ENCODE measurements at regions not wholly inside any gene's neighbourhood (a gene's known extent, or its start where the extent isn't known, plus 50 kb on each side); places are given as distances from the start of the nearest gene placed in this dataset.

DNA sequence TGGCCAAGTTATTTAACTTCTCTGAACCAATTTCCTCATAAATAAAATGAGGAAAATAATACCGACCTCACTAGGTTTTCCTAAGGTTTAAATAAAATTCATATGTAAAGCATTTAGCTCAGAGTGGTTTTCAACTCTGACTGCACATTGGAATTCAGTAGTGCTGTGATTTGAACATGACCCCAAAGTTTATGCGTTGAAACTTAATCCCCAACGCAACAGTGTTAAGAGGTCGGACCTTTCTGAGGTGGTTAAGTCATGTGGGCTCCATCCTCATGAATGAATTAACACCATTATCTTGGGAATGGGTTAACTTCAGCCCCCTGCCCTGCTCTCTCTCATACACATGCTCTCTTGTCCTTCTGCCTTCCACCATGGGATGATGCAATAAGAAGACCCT lies 322.2 kb downstream of the AASDHPPT start:
- DNase-seq (ENCODE audit: low spot score): no peak

DNA sequence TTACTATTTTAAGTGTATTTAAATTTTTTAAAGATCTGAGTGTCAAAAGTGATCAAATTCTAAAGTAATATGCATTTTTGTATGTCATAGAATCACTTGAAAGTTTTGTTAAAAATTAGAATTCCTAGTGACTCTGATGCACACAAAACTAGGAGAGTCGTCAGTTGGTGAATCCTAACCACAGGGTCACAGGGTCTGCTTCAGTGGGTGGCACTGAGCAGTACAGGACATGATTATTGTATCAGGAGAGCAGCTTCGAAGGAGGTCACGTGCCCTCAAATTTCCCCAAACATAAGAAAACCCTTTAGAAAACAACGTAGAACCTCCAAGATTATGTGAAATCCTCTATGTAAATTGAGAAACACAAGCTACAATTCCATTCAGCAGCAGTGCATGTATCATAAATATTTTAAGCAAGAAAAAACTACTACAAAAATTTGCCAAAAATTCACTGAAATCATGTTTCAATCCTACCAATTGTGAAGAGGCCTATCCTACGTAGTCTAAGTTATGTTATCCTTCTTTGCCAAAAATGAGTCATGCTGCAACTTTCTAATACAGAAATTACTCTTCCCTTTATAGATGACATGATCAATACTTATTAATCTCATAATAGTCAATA lies 323.6 kb downstream of the AASDHPPT start:
- DNase-seq (ENCODE audit: low spot score): no peak

DNA sequence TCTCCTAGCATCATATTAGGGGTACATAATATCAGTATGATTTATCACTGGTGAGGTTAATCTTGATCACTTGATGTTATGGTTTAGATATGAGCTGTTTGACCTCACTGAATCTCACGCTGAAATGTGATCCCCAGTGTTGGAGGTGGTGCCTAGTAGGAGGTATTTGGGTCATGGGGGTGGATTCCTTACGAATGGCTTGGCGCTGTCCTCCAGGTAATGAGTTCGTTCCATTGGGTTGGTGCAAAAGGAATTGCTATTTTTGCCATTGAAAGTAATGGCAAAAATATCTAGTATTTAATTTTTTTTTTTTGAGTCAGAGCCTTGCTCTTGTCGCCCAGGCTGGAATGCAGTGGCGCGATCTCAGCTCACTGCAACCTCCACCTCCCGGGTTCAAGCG lies 326.3 kb downstream of the AASDHPPT start:
- DNase-seq (ENCODE audit: low spot score): no peak

DNA sequence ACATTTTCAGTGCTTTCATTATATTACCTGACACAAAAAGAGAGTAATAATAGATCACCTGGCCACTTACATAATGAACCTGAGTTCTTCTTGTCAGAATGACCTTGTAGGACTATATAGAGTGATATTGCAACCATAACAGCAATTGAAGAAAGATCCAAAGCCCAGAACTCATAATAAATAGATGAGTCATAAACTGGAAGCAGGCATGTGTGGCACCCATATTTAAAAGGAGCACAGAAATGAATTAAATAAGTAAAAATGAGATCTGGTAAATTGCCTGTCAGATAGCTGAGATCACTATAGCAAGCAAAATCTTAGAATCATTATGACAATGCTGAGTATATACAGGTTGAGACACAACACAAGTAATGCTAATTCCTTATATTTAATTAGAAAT lies 331.8 kb downstream of the AASDHPPT start:
- no peak for DNase-seq (ENCODE audit: low spot score)

DNA sequence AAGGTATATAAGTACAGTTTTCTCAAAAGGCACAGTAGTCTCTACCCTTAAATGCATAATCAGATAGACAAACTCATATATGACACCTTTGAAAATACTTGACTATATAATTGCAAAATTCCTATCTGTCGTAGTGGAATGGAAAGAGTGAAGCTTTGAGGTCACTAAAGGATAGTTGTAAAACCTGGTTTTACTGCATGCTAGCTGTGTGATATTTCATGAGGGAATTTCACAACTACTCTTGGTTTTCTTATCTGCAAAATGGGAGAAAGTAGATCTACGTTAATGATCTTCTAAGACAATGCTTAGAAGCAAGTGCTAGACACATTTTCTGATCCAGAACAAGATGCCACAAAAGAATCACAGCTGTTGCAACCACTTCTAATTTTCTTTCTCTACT lies 332.2 kb downstream of the AASDHPPT start:
- no peak for DNase-seq (ENCODE audit: low spot score)

DNA sequence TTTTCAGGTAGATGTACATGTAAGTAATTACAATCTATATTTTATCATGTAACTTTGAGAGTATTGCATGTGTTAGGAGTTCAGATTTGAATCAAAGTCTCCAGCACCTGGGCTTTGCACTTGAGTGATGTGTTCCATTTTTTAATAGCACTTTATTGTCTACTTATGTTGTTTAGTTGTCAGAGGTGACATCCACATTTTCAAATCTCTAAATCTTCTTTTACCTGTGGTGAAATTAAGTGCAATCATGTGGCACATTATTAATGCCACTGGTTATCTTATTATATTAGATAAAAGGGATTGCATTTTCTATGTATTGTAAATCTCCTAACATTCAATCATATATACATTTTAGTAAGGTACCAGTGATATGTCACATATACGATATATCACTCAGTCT lies 333.4 kb downstream of the AASDHPPT start:
- no peak for DNase-seq (ENCODE audit: low spot score)

DNA sequence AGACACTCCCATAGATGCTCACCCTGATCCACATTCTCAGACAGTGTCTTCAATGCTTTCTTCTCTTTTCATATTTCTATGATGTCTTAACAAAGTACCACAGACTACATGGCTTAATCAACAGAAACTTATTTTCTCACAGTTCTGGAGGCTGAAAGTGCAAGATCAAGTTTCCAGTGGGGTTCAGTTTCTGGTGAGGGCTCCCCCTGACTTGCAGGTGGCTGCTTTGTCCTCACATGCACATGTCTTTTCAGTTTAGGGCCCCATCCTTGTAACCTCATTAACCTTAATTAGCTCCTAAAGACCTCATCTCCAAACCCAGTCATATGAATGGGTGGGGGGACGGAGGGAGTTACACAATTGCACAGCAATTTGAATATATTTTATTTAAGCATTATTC lies 335.8 kb downstream of the AASDHPPT start:
- DNase-seq (ENCODE audit: low spot score): no peak

DNA sequence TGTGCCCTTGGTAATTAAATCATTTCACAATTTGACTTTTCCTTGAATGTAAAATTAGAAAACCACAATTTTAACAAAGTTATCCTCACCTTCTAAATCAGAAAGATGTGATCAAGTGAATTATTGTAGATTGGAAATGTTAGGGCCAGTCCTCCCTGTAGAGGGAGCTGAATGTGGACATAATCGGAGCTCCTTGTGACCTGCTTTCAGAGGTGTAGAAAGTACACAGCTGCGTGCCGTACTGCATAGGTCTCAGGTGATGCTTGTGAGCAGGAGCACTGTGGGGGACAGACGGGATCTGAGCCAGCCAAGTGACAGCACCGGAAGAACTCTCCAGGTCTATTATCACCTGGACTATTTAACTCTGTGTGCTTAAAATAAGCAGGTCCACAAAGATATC lies 338.0 kb downstream of the AASDHPPT start:
- DNase-seq (ENCODE audit: low spot score): no peak

DNA sequence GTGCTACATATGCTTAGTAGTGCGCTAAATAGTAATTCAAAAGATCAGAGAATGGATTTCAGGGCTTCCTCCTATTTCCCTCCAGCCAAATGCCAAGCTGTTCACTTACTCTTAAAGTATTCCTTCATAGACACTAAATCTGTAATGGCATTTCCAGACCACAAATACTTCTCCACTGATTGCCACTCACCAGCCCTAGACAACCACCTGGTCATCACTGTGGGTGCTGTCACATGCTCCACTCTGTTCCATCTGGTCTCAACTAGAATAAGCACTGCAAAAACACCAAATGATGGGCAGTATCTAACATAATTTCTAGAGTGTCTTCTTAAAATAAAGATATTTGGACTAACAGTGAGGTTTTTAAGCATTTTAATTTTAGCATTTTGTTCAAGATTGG lies 341.3 kb downstream of the AASDHPPT start:
- DNase-seq (ENCODE audit: low spot score): no peak

DNA sequence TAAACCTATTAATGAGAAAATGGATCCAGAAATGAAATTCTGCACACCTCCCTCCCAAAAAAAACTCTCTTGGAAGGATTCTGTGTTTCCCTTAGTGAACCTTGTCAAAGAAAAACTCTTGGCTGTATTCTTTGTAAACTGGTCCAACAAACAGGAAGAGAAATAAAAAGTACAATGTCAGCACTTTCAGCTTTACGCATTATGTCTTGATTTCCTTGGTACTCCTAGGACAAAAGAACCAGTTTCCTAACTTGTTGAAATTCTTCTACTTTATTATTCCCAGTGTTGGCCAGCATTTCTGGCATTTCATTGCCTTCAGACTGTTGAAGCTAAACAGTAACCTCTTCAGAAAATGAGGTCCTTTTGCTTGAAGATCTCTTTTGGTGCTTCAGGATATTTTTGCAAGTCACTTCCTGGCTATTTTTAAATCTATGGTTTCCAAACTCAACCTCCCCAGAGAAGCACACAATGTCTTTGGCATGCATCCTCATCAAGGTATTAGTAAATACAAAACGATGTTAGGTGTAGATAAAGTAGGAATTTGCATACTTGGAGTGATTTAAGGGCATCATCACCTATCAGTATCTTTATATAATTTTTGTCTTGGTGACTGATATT lies 342.7 kb downstream of the AASDHPPT start:
- DNase-seq (ENCODE audit: low spot score): no peak

DNA sequence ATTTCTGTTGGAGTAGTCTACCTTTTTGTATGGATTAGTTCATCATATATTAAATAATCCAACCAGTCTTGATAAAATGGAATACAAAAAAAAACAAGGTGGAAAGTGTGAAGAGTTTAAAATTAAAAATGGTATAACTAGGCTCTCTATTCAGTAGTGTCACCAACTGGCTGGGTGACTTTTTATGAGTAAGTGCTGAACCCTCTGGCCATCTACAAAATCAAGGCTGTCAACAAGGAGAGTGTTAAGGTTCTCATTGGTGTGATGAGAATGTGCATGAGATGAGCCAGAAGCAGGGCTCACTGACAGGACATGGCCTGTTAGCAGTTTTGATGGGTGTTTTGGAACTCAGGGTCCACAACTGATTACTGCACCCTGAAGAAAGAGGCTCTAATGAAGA lies 343.2 kb downstream of the AASDHPPT start:
- DNase-seq (ENCODE audit: low spot score): no peak

DNA sequence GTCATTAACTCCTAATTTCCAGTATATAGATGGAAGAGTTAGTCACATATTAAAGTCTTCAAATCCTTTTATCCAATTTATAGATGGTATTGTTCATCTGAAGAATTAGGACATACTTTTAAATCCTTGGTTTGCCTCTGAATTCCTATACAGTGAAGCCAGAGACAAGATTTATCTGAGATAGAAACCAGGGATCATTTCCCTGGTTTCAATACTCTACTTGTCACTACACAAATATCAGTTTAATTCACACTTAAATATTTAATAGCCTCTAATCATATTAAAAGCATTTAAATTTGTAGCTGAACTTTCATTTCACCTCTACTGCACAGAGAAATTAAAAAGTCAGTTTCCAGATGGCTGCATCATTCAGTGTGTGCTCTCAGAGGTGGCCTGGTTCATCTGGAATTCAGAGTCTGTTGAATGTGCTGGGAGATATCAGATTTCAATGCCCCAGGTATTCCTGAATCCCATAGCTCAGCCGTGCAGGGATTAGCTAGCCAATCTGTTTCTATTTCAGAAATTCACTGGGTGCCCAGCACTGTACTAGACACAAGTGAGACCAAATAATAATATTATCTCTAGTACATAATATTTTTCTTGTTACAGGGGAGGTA lies 344.3 kb downstream of the AASDHPPT start:
- DNase-seq (ENCODE audit: low spot score): no peak

DNA sequence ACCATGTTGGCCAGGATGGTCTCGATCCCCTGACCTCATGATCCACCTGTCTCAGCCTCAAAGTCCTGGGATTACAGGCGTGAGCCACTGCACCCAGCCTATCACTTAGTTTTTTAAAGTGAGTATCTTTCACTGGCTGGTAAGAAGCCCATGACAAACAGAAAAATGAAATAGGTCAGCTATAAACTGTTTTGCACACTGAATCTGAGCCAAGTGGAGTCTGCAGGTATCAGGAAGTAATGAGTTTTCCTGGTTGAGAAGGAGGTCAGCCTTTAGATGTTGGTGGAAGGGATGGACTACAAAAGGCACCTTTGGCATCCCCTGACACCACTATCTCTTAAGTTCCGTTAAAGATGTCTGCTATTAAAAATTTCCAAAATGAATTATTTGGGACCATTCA lies 345.1 kb downstream of the AASDHPPT start:
- DNase-seq (ENCODE audit: low spot score): no peak

DNA sequence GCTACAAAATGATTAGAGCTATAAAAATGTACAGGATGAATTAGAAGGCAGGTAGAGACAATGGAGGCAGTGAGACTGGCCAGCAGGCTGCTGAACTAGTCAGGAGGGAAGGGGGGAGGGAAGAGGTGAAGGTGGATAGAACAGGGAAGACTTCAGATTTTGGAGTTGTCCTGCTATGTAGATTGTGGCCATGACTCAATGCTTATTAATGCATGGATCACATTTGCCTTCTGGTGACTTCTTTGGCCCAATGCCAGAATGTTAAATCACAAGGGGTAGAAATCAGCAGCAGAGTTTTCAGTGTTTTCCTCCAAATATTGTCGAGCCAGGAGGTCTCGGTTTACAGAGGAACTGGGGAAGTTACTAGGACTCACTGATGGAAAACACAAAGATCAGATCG lies 346.6 kb downstream of the AASDHPPT start:
- no peak for DNase-seq (ENCODE audit: low spot score)

DNA sequence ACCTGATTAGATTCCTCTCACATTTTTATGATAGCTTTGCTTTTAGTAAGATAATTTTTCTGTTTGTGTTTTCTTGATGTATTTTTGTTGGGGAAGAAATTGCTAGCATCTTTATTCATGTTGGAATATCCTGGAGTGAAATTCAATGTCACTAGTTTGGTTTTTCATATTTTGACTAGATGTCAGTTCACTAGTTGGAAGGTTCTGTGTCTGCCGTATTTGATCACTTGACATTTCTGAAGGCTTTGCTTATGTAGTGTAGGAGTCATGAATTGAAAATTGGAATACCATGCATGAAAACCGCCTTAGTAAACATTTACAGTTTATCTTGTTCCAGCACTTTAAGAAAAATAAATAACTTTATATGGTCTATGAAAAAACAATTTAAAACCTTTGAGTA lies 348.4 kb downstream of the AASDHPPT start:
- no peak for DNase-seq (ENCODE audit: low spot score)

DNA sequence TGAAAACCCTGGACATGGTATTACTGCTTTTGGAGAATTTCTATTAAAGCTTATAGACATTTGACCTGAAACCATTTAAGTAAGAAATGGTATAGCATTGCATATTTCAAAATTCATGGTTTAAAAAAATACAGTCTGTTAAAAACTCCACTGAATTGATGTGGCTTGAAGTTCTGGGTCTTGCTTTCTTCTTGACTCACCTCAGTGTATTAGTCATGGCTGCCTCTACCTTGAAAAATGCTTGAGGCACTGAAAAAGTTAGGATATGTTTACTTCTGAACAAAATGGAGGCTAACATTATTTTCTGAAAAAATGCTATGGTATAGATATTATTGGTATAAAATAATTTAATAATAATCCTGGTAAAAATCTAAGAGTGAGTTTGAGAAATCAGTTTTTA lies 349.2 kb downstream of the AASDHPPT start:
- no peak for DNase-seq (ENCODE audit: low spot score)

DNA sequence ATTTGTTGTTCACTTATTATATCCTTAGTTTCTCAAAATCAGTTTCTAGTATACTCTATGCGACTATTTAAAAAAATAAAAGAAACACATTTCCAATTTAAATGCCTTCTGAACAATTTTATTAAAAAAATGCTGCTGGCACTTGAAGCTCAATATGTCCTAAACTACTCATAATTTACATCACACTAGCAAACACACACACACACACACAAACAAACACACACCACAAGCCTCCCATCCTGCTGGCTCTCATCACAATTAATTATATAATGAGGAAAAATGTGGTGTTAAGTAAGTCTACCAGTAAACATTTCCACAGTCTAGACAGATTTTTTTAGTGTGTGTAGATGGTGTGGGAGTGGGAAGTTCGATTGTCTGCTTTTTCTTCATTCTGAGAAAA lies 350.3 kb downstream of the AASDHPPT start:
- DNase-seq (ENCODE audit: low spot score): no peak

DNA sequence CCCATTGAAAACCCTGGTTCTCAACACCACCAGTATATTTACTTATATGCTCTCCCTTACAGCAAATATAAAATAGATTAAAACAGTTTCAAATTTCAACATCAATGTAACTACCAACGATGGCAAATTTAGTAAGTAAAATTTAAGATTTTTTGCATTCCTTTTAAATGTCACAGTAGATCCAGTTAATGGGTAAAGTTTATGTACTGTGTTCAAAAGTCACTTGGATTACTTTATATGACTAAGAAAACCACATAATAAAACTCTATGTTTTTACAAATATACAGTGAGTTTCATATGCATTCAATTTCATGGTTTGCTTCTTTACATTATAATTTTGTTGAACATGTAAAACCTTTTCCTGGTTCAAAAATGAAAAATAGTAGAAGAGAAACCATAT lies 364.6 kb downstream of the AASDHPPT start:
- DNase-seq (ENCODE audit: low spot score): no peak

DNA sequence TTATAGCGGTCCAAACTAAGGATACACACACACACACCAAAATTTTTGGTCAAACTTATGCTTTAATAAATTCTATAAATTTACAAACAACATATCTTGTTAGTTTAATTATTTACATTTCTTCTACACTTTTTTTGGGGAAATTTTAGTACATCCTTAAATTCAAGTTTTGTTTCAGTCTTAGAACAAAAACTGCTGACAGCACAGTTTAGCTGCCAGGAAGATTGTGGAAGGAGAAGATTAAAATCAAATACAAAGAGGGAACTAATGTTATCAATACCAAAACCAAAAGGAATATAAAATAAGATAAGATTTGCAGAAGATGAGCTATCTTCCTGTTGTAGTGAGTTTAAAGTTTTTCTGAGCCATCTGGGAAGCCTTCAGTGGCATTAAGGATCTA lies 368.8 kb downstream of the AASDHPPT start:
- no peak for DNase-seq (ENCODE audit: low spot score)

DNA sequence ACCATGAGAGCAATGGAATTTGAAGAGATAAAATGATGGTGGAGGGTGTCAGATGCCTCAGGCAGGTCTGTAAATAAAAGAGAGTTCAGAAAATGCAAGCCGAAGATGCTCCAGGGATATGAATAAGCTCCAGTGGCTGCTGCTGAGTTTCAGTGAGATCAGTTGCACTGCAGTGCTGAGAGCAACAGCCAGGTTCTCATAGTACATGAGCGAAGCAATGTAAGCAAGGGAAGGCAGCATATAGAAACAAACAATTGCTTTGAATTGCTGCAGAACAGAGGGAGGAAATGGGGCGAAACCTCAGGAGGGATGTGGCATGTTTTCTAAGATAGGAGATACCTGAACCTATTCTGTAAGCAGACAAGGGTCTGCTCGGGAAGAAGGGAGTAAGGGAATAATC lies 369.5 kb downstream of the AASDHPPT start:
- no peak for DNase-seq (ENCODE audit: low spot score)

DNA sequence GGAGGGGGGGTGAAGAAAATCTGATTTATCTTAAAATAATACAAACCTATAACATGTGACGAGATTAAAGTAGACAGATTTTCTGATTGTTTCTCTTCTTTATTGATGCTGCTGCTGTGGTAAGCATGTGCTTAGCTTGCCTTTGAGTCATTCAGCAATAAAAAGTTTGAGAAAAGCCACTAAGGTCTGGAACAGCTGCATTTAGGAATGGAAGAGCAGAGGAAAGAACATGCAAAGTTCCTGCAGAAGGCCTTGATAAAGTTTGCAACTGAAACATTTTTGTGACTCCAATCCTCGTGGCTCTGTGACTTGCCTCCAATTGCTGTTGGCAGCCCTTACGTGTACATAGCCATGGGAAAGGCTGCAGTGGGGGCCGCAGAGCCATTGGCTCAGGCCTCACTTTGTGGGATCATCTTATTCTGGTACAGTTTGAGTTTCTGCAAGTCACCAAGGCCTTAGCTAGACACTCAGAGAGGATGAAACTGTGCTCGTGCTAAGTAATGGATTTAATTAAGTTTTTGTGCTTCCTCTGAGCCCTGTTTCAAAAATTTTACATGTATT lies 370.2 kb downstream of the AASDHPPT start:
- no peak for DNase-seq (ENCODE audit: low spot score)

DNA sequence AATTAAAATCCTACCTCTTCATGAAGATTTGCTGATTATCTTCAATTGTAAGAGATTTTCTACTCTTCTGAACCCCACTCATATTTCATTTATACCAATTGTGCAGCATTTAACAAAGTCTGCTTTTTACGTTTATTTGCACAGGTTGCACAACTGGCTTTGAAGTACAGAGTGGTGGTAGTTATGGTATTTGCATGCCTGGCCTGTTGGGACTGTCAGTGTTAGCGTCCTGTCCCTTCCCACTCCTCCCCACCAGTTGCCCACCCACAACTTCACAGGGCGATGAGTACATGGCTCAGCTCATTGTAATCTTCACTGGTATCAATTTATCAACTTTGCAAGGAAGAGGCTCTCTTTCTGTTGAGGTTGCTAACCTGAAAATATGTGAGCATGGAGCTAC lies 372.3 kb downstream of the AASDHPPT start:
- DNase-seq (ENCODE audit: low spot score): no peak
